HepG2 (cell line): ENCODE measurements at regions not wholly inside any gene's neighbourhood (a gene's known extent, or its start where the extent isn't known, plus 50 kb on each side); places are given as distances from the start of the nearest gene placed in this dataset.

ENCODE experiments used
- ATAC-seq: fragments of 200-7000 bp; cut with Tn5 transposase; 3 replicates; pipeline ENCODE4 v1.9.1; 2020; ENCODE audit warnings: mild to moderate bottlenecking, moderate library complexity
- BruUV-seq: library from RNA; stranded (reverse); fragments of 400-500 nt; replicated peaks from 2 replicates; lab custom pipeline; 2021; lab: Mats Ljungman, UMichigan
- CTCF ChIA-PET: fragments of 300-600 bp; formaldehyde crosslinking; extraction: SDS; loops from one replicate; lab custom pipeline; 2021; ENCODE audit warnings: low total read pairs, inconsistent platforms, low intra/inter-chr PET ratio; lab: Yijun Ruan, JAX
- POLR2A ChIA-PET: fragments of 350-600 bp; sonication (Branson Sonifier 250); formaldehyde crosslinking; loops from one replicate; lab custom pipeline; 2020; ENCODE audit warnings: antibody characterized with exemption, inconsistent platforms; lab: Yijun Ruan, JAX
- DNase-seq: peaks from one replicate; pipeline ENCODE4 v3.0.0-alpha.2; 2015; ENCODE audit warnings: low spot score
- FAIRE-seq: peaks from 3 replicates; lab custom pipeline; 2011; peaks lifted over from hg19 to GRCh38; lab: Jason Lieb, UNC
- H2AFZ ChIP-seq: one replicate; pipeline ENCODE4 v1.6.1; 2011; ENCODE audit warnings: low read length, inconsistent platforms
- H3K27ac ChIP-seq: fragments of 300-600 bp; 3 replicates; pipeline ENCODE4 v1.8.0; 2011; ENCODE audit warnings: mixed run types, mild to moderate bottlenecking, mixed read lengths, low read length, inconsistent platforms; ENCODE audit not compliant: insufficient read depth; ENCODE audit errors: extremely low read length
- H3K27me3 ChIP-seq, 2 experiments: fragments of 200-600 bp in 1 of 2; 2 replicates in 1 of 2; 3 replicates in 1 of 2; pipeline versions ENCODE4 v1.6.0 to v1.8.0; 2011; ENCODE audit warnings: low read length in 2 of 2, mild to moderate bottlenecking in 2 of 2, moderate library complexity in 2 of 2, inconsistent platforms in 1 of 2; ENCODE audit not compliant: insufficient read depth in 2 of 2, control insufficient read depth in 1 of 2
- H3K36me3 ChIP-seq, 2 experiments: fragments of 200-600 bp in 1 of 2; replicated peaks in 1 of 2; 2 replicates in 1 of 2; 3 replicates in 1 of 2; pipeline versions ENCODE4 v1.5.1 to v1.8.0; 2011; ENCODE audit warnings: low read length in 2 of 2, inconsistent platforms in 1 of 2; ENCODE audit not compliant: insufficient read depth in 2 of 2, control insufficient read depth in 1 of 2
- H3K4me1 ChIP-seq: 2 replicates; pipeline ENCODE4 v1.5.1; 2012; ENCODE audit warnings: low read length, inconsistent platforms; ENCODE audit not compliant: insufficient read depth
- H3K4me2 ChIP-seq: 2 replicates; pipeline ENCODE4 v1.6.0; 2011; ENCODE audit warnings: low read depth, low read length, inconsistent platforms
- H3K4me3 ChIP-seq, 3 experiments: fragments of 200-600 bp in 1 of 3; sonication (generic), shearing (Covaris generic) in 1 of 3; replicated peaks in 1 of 3; 2 replicates each; pipeline ENCODE4 v1.5.1; 2011 to 2016; ENCODE audit warnings: low read length in 3 of 3, inconsistent platforms in 2 of 3, low read depth in 2 of 3, mild to moderate bottlenecking in 2 of 3, control low read depth in 1 of 3, mixed read lengths in 1 of 3; ENCODE audit not compliant: insufficient read depth in 1 of 3
- H3K79me2 ChIP-seq: one replicate; pipeline ENCODE4 v1.6.1; 2011; ENCODE audit warnings: low read length, inconsistent platforms; ENCODE audit not compliant: insufficient read depth
- H3K9ac ChIP-seq: 2 replicates; pipeline ENCODE4 v1.6.0; 2011; ENCODE audit warnings: mild to moderate bottlenecking, low read depth, low read length, inconsistent platforms; ENCODE audit not compliant: insufficient read depth
- H3K9me3 ChIP-seq: 2 replicates; pipeline ENCODE4 v1.5.1; 2012; ENCODE audit warnings: mild to moderate bottlenecking, low read length
- H4K20me1 ChIP-seq: 2 replicates; pipeline ENCODE4 v1.6.0; 2011; ENCODE audit warnings: inconsistent platforms, mild to moderate bottlenecking, low read length, moderate library complexity; ENCODE audit not compliant: insufficient read depth
- ARNT ChIP-seq: fragments of 450-650 bp; IDR thresholded peaks from 2 replicates; pipeline ENCODE4 v1.6.1; 2017
- CTCF ChIP-seq: sonication (generic); formaldehyde crosslinking; IDR thresholded peaks from 2 replicates; pipeline ENCODE4 v1.5.0; 2020; ENCODE audit warnings: mild to moderate bottlenecking, missing genetic modification reagents, moderate library complexity
- ELK4 ChIP-seq: sonication (generic); formaldehyde crosslinking; IDR thresholded peaks from 2 replicates; pipeline ENCODE4 v1.9.0; 2021; ENCODE audit warnings: missing genetic modification reagents, borderline replicate concordance
- FOSL1 ChIP-seq: sonication (generic); formaldehyde crosslinking; IDR thresholded peaks from 2 replicates; pipeline ENCODE4 v1.9.0; 2021; ENCODE audit warnings: missing genetic modification reagents, borderline replicate concordance
- HINFP ChIP-seq: sonication (generic); formaldehyde crosslinking; IDR thresholded peaks from 2 replicates; pipeline ENCODE4 v1.4.0; 2020; ENCODE audit warnings: low read depth, mild to moderate bottlenecking, missing genetic modification reagents
- HMG20B ChIP-seq: conservative IDR thresholded peaks from 2 replicates; pipeline ENCODE4 v1.6.1; 2016; ENCODE audit warnings: missing genetic modification reagents, missing compliant biosample characterization
- MXD3 ChIP-seq: IDR thresholded peaks from 2 replicates; pipeline ENCODE4 v1.6.1; 2016; ENCODE audit warnings: mild to moderate bottlenecking, missing biosample characterization, missing genetic modification reagents
- NFE2L1 ChIP-seq: sonication (generic); formaldehyde crosslinking; IDR thresholded peaks from 2 replicates; pipeline ENCODE4 v1.4.0; 2020; ENCODE audit warnings: missing genetic modification reagents, mild to moderate bottlenecking, borderline replicate concordance
- PAF1 ChIP-seq: IDR thresholded peaks from 2 replicates; pipeline ENCODE4 v1.6.1; 2016; ENCODE audit warnings: missing genetic modification reagents, missing compliant biosample characterization
- RNF2 ChIP-seq: fragments of 450-650 bp; conservative IDR thresholded peaks from 2 replicates; pipeline ENCODE4 v1.6.1; 2016; ENCODE audit warnings: low read depth
- TCF12 ChIP-seq, 2 experiments: fragments of 450-650 bp in 1 of 2; sonication (generic) in 1 of 2; formaldehyde crosslinking in 1 of 2; IDR thresholded peaks; 2 replicates each; pipeline versions ENCODE4 v1.6.1 to v1.8.0; 2017 to 2022; ENCODE audit warnings: antibody characterized with exemption in 1 of 2, mild to moderate bottlenecking in 1 of 2, missing genetic modification reagents in 1 of 2, moderate library complexity in 1 of 2
- XBP1 ChIP-seq: sonication (generic); formaldehyde crosslinking; IDR thresholded peaks from 2 replicates; pipeline ENCODE4 v1.5.0; 2020; ENCODE audit warnings: missing genetic modification reagents
- ZBTB20 ChIP-seq: sonication (generic); formaldehyde crosslinking; IDR thresholded peaks from 2 replicates; pipeline ENCODE4 v1.8.1; 2023; ENCODE audit warnings: missing genetic modification reagents, low read depth, mild to moderate bottlenecking, borderline replicate concordance
- ZBTB3 ChIP-seq: sonication (generic); formaldehyde crosslinking; IDR thresholded peaks from 2 replicates; pipeline ENCODE4 v1.4.0; 2020; ENCODE audit warnings: low read depth, mild to moderate bottlenecking, moderate library complexity, missing genetic modification reagents, borderline replicate concordance
- ZKSCAN8 ChIP-seq: IDR thresholded peaks from 2 replicates; pipeline ENCODE4 v1.6.1; 2016; ENCODE audit warnings: borderline replicate concordance, missing genetic modification reagents, missing compliant biosample characterization
- ZNF12 ChIP-seq: sonication (generic); formaldehyde crosslinking; IDR thresholded peaks from 2 replicates; pipeline ENCODE4 v1.5.0; 2020; ENCODE audit warnings: missing genetic modification reagents
- ZNF296 ChIP-seq: sonication (generic); formaldehyde crosslinking; conservative IDR thresholded peaks from 2 replicates; pipeline ENCODE4 v1.5.0; 2020; ENCODE audit warnings: mild to moderate bottlenecking, missing genetic modification reagents
- ZNF432 ChIP-seq: sonication (generic); formaldehyde crosslinking; IDR thresholded peaks from 2 replicates; pipeline ENCODE4 v1.5.0; 2020; ENCODE audit warnings: missing genetic modification reagents, mild to moderate bottlenecking, borderline replicate concordance
- ZNF737 ChIP-seq: sonication (generic); formaldehyde crosslinking; IDR thresholded peaks from 2 replicates; pipeline ENCODE4 v1.5.0; 2020; ENCODE audit warnings: missing genetic modification reagents, mild to moderate bottlenecking, borderline replicate concordance
- WGBS: methylation state at CpG from one replicate; pipeline ENCODE4 v1.1.6; 2017; ENCODE audit warnings: low lambda C conversion rate; 5-methylcytosine and 5-hydroxymethylcytosine counted together
- in situ Hi-C: cut with HindIII; loops from 2 replicates; pipeline ENCODE4 v1.10.0; 2017; ENCODE audit warnings: low pct_unique_long_range_greater_than_20kb; ENCODE audit not compliant: extremely low pct_ligation_motif_present
- intact Hi-C: fragments of 100-400 bp; cut with micrococcal nuclease; formaldehyde crosslinking; loops from one replicate; pipeline ENCODE4 v1.10.0; 2022; ENCODE audit not compliant: unreplicated experiment

- TF ChIP-seq CTCF (CRISPR knock-in tag): no peak
- no peak for TF ChIP-seq MXD3 (CRISPR knock-in tag)
These were observed 512.7 kb downstream of the DHX35 start (continued) for GRCh38 chr20:39474879-39475278.

- POLR2A ChIA-PET: no interaction called here
- in situ Hi-C loops: no loop called here
- FAIRE-seq (no peak), ATAC-seq (no peak), DNase-seq (no peak)
- Histone ChIP-seq H3K27ac (no peak overlapping the region), H4K20me1 (no peaks in the 10 kb centered on the region), H3K27me3 (no peaks in the 10 kb centered on the region), H3K79me2 (no peaks in the 10 kb centered on the region), H3K4me1 (no peaks in the 10 kb centered on the region), H3K4me2 (no peak overlapping the region), H3K9ac (no peak overlapping the region), H2AFZ (no peak overlapping the region), H3K36me3 (no peaks in the 10 kb centered on the region), H3K4me3 (no peak overlapping the region), H3K9me3 (peaks cover 79% of the 10 kb centered on the region)
- TF ChIP-seq NFE2L1 (CRISPR knock-in tag) (no peak), XBP1 (CRISPR knock-in tag) (no peak), ZNF296 (CRISPR knock-in tag) (no peak), ZKSCAN8 (CRISPR knock-in tag) (no peak), ZBTB3 (CRISPR knock-in tag) (no peak), HMG20B (CRISPR knock-in tag) (no peak), ARNT (no peak), RNF2 (no peak), HINFP (no peak), ZNF737 (CRISPR knock-in tag) (no peak), ZNF432 (CRISPR knock-in tag) (no peak), PAF1 (CRISPR knock-in tag) (no peak), TCF12 (IDR thresholded peaks at IDR 0.05) (no peak), TCF12 (CRISPR knock-in tag; IDR thresholded peaks at IDR 0.05) (no peak), ZBTB20 (CRISPR knock-in tag) (no peak), FOSL1 (no peak), ZNF12 (CRISPR knock-in tag) (no peak), ELK4 (CRISPR knock-in tag) (no peak)
- no TSS peak for BruUV-seq
- CTCF ChIA-PET: no interaction called here
- intact Hi-C loops: no loop called here
- WGBS: 9% methylated on average over 4 of the region's 4 CpGs
These were observed 511.4 kb downstream of the DHX35 start for GRCh38 chr20:39473536-39473935.
